GF-D8 (cell line): ENCODE measurements at regions not wholly inside any gene's neighbourhood (a gene's known extent, or its start where the extent isn't known, plus 50 kb on each side); places are given as distances from the start of the nearest gene placed in this dataset.
"Not testable (repeated sequence)": the region's sequence is repeated elsewhere in the genome, so short reads cannot be mapped to it uniquely, and the experiment has no call there.

ENCODE experiments used
- DNase-seq: peaks from one replicate; lab custom pipeline; 2025; lab: John Stamatoyannopoulos, UW

- no peak for DNase-seq
Observed at GRCh38 chr17:14733376-14733775, 432.5 kb downstream of the HS3ST3B1 start.

- DNase-seq: no peak
Observed at GRCh38 chr17:14732211-14732610, 431.3 kb downstream of the HS3ST3B1 start.

GRCh38 chr17:14731591-14731990 lies 430.7 kb downstream of the HS3ST3B1 start:
- DNase-seq: no peak

GRCh38 chr17:14730821-14731220 lies 429.9 kb downstream of the HS3ST3B1 start:
- DNase-seq: no peak

GRCh38 chr17:14725729-14726128 lies 424.8 kb downstream of the HS3ST3B1 start:
- no peak for DNase-seq

GRCh38 chr17:14724770-14725169 lies 423.9 kb downstream of the HS3ST3B1 start:
- no peak for DNase-seq

GRCh38 chr17:14723349-14723748 lies 422.5 kb downstream of the HS3ST3B1 start:
- not testable (repeated sequence) for DNase-seq

- no peak for DNase-seq
Observed at GRCh38 chr17:14719942-14720341, 419.1 kb downstream of the HS3ST3B1 start.

- no peak for DNase-seq
Observed at GRCh38 chr17:14717859-14718258, 417.0 kb downstream of the HS3ST3B1 start.

- no peak for DNase-seq
Observed at GRCh38 chr17:14715561-14715960, 414.7 kb downstream of the HS3ST3B1 start.

- no peak for DNase-seq
Observed at GRCh38 chr17:14712611-14713021, 411.7 kb downstream of the HS3ST3B1 start.

GRCh38 chr17:14704121-14704520 lies 403.2 kb downstream of the HS3ST3B1 start:
- DNase-seq: no peak

GRCh38 chr17:14701886-14702285 lies 401.0 kb downstream of the HS3ST3B1 start:
- no peak for DNase-seq

GRCh38 chr17:14699574-14700185 lies 398.8 kb downstream of the HS3ST3B1 start:
- DNase-seq: no peak

GRCh38 chr17:14693382-14693781 lies 392.5 kb downstream of the HS3ST3B1 start:
- peak; percentile 44 for DNase-seq

- DNase-seq: no peak
Observed at GRCh38 chr17:14690704-14691103, 389.8 kb downstream of the HS3ST3B1 start.

- DNase-seq: no peak
Observed at GRCh38 chr17:14688134-14688533, 387.3 kb downstream of the HS3ST3B1 start.

GRCh38 chr17:14672830-14673229 lies 371.9 kb downstream of the HS3ST3B1 start:
- no peak for DNase-seq

GRCh38 chr17:14670861-14671260 lies 370.0 kb downstream of the HS3ST3B1 start:
- DNase-seq: no peak

- no peak for DNase-seq
Observed at GRCh38 chr17:14664511-14664910, 363.6 kb downstream of the HS3ST3B1 start.

GRCh38 chr17:14641117-14641516 lies 340.2 kb downstream of the HS3ST3B1 start:
- no peak for DNase-seq

- DNase-seq: no peak
Observed at GRCh38 chr17:14637260-14637659, 336.4 kb downstream of the HS3ST3B1 start.

- no peak for DNase-seq
Observed at GRCh38 chr17:14630621-14631020, 329.7 kb downstream of the HS3ST3B1 start.

- no peak for DNase-seq
Observed at GRCh38 chr17:14630046-14630445, 329.2 kb downstream of the HS3ST3B1 start.
